GM18502 (cell line): ENCODE measurements at regions not wholly inside any gene's neighbourhood (a gene's known extent, or its start where the extent isn't known, plus 50 kb on each side); places are given as distances from the start of the nearest gene placed in this dataset.
"Not testable (repeated sequence)": the region's sequence is repeated elsewhere in the genome, so short reads cannot be mapped to it uniquely, and the experiment has no call there.

ENCODE experiments used
- ATAC-seq: cut with Tn5 transposase; IDR thresholded peaks from one replicate; pipeline ENCODE4 v1.9.1; 2021; ENCODE audit warnings: mild to moderate bottlenecking; ENCODE audit not compliant: unreplicated experiment, poor library complexity

GRCh38 chr6:27091661-27092315 lies 155.7 kb upstream of the PRSS16 start:
- peak; percentile 75 for ATAC-seq

GRCh38 chr6:27092316-27092692 lies 155.2 kb upstream of the PRSS16 start:
- no peak for ATAC-seq

- ATAC-seq, result no peak
Measured at GRCh38 chr6:27095914-27096313, 151.6 kb upstream of the PRSS16 start.

GRCh38 chr6:27096834-27097511 lies 150.5 kb upstream of the PRSS16 start:
- no peak for ATAC-seq

- ATAC-seq, result no peak
Measured at GRCh38 chr6:27098956-27099355, 148.5 kb upstream of the PRSS16 start.

GRCh38 chr6:27100921-27101320 lies 146.6 kb upstream of the PRSS16 start:
- ATAC-seq, result no peak

- no peak for ATAC-seq
Measured at GRCh38 chr6:27101824-27102223, 145.7 kb upstream of the PRSS16 start.

GRCh38 chr6:27106382-27106781 lies 141.1 kb upstream of the PRSS16 start:
- ATAC-seq, result no peak

- ATAC-seq, result no peak
Measured at GRCh38 chr6:27111743-27112142, 135.8 kb upstream of the PRSS16 start.

GRCh38 chr6:27112974-27113373 lies 134.5 kb upstream of the PRSS16 start:
- no peak for ATAC-seq

- no peak for ATAC-seq
Measured at GRCh38 chr6:27119329-27119728, 128.2 kb upstream of the PRSS16 start.

GRCh38 chr6:27119761-27120160 lies 127.7 kb upstream of the PRSS16 start:
- ATAC-seq, result no peak

- ATAC-seq, result no peak
Measured at GRCh38 chr6:27121640-27122039, 125.9 kb upstream of the PRSS16 start.

- ATAC-seq, result no peak
Measured at GRCh38 chr6:27124252-27124657, 123.2 kb upstream of the PRSS16 start.

GRCh38 chr6:27126046-27126814 lies 121.3 kb upstream of the PRSS16 start:
- peak; percentile 5 for ATAC-seq

- peak; percentile 71 for ATAC-seq
Measured at GRCh38 chr6:27126815-27127537, 120.5 kb upstream of the PRSS16 start.

- not testable (repeated sequence) for ATAC-seq
Measured at GRCh38 chr6:27127874-27128273, 119.6 kb upstream of the PRSS16 start.

GRCh38 chr6:27128311-27129094 lies 119.0 kb upstream of the PRSS16 start:
- ATAC-seq, result no peak

- no peak for ATAC-seq
Measured at GRCh38 chr6:27129095-27129815, 118.2 kb upstream of the PRSS16 start.
